K562 (cell line): ENCODE measurements at regions not wholly inside any gene's neighbourhood (a gene's known extent, or its start where the extent isn't known, plus 50 kb on each side); places are given as distances from the start of the nearest gene placed in this dataset.

ENCODE experiments used
- ATAC-seq: fragments of 200-7000 bp; cut with Tn5 transposase; 3 replicates; pipeline ENCODE4 v1.9.1; 2020; ENCODE audit warnings: moderate library complexity
- BruUV-seq: library from RNA; stranded (reverse); fragments of 400-500 nt; replicated peaks from 2 replicates; lab custom pipeline; 2021; lab: Mats Ljungman, UMichigan
- CTCF ChIA-PET: fragments of 300-600 bp; formaldehyde crosslinking; extraction: SDS; loops from one replicate; lab custom pipeline; 2021; ENCODE audit warnings: low intra/inter-chr PET ratio; lab: Yijun Ruan, JAX
- POLR2A ChIA-PET: fragments of 300-600, 350-650 bp; sonication (Branson Sonifier 250); formaldehyde crosslinking; extraction: SDS; loops from one replicate; lab custom pipeline; 2021; ENCODE audit warnings: antibody characterized with exemption, inconsistent platforms; lab: Yijun Ruan, JAX
- DNase-seq, 4 experiments: peaks; one replicate each; pipeline versions ENCODE4 v3.0.0 to v3.0.0-alpha.2; 2011 to 2018; ENCODE audit warnings: low spot score in 3 of 4, mixed read lengths in 3 of 4; ENCODE audit errors: extremely low read depth in 1 of 4
- FAIRE-seq: peaks from 2 replicates; lab custom pipeline; 2011; peaks lifted over from hg19 to GRCh38; lab: Jason Lieb, UNC
- H2AFZ ChIP-seq: 2 replicates; pipeline ENCODE4 v1.6.0; 2011; ENCODE audit warnings: low read depth, low read length, control low read depth, inconsistent platforms
- H3K27ac ChIP-seq: fragments of 200-600 bp; 3 replicates; pipeline ENCODE4 v1.8.0; 2011; ENCODE audit warnings: low read depth, mild to moderate bottlenecking, control low read depth, inconsistent platforms, low read length, moderate library complexity, mixed read lengths; ENCODE audit errors: extremely low read depth
- H3K27me3 ChIP-seq, 2 experiments: fragments of 300-600 bp in 1 of 2; 2 replicates in 1 of 2; 3 replicates in 1 of 2; pipeline versions ENCODE4 v1.6.0 to v1.8.0; 2011; ENCODE audit warnings: inconsistent platforms in 2 of 2, low read length in 2 of 2, mild to moderate bottlenecking in 1 of 2, mixed read lengths in 1 of 2, moderate library complexity in 1 of 2; ENCODE audit not compliant: control insufficient read depth in 2 of 2, insufficient read depth in 2 of 2
- H3K36me3 ChIP-seq: fragments of 300-600 bp; 3 replicates; pipeline ENCODE4 v1.8.0; 2011; ENCODE audit warnings: mild to moderate bottlenecking, low read length, inconsistent platforms; ENCODE audit not compliant: control insufficient read depth, insufficient read depth
- H3K4me1 ChIP-seq, 2 experiments: fragments of 200-600 bp in 1 of 2; replicated peaks in 1 of 2; 2 replicates in 1 of 2; 3 replicates in 1 of 2; pipeline versions ENCODE4 v1.5.1 to v1.8.0; 2011; ENCODE audit warnings: inconsistent platforms in 2 of 2, low read length in 2 of 2, mild to moderate bottlenecking in 1 of 2, mixed read lengths in 1 of 2, moderate library complexity in 1 of 2; ENCODE audit not compliant: control insufficient read depth in 2 of 2, insufficient read depth in 2 of 2
- H3K4me2 ChIP-seq: 2 replicates; pipeline ENCODE4 v1.6.1; 2011; ENCODE audit warnings: low read length, control low read depth, inconsistent platforms, mixed read lengths; ENCODE audit not compliant: insufficient read depth
- H3K4me3 ChIP-seq: fragments of 200-600 bp; sonication (generic), shearing (Covaris generic); 2 replicates; pipeline ENCODE4 v1.5.1; 2016; ENCODE audit warnings: control low read depth, inconsistent platforms
- H3K79me2 ChIP-seq: fragments of 200-600 bp; 3 replicates; pipeline ENCODE4 v1.8.0; 2011; ENCODE audit warnings: low read length, inconsistent platforms; ENCODE audit not compliant: control insufficient read depth, insufficient read depth
- H3K9ac ChIP-seq, 2 experiments: 2 replicates each; pipeline versions ENCODE4 v1.6.0 to v1.6.1; 2011; ENCODE audit warnings: low read depth in 2 of 2, low read length in 2 of 2, control low read depth in 1 of 2, inconsistent platforms in 1 of 2, mild to moderate bottlenecking in 1 of 2, mixed read lengths in 1 of 2; ENCODE audit not compliant: insufficient read depth in 1 of 2
- H3K9me1 ChIP-seq: one replicate; pipeline ENCODE4 v1.6.0; 2011; ENCODE audit warnings: inconsistent platforms, mild to moderate bottlenecking, low read length, moderate library complexity; ENCODE audit not compliant: control insufficient read depth, insufficient read depth
- H3K9me3 ChIP-seq: replicated peaks from 2 replicates; pipeline ENCODE4 v1.5.1; 2011; ENCODE audit warnings: low read depth, low read length, inconsistent platforms; ENCODE audit not compliant: control insufficient read depth, insufficient read depth
- H4K20me1 ChIP-seq: replicated peaks from 2 replicates; pipeline ENCODE4 v1.6.1; 2011; ENCODE audit warnings: low read length, inconsistent platforms, mixed read lengths; ENCODE audit not compliant: control insufficient read depth, insufficient read depth
- CBX3 ChIP-seq, 2 experiments: IDR thresholded peaks; 1 replicate in 1 of 2; 2 replicates in 1 of 2; pipeline ENCODE4 v1.6.1; 2012; ENCODE audit warnings: inconsistent platforms in 2 of 2, low read length in 2 of 2, borderline replicate concordance in 1 of 2, control low read depth in 1 of 2
- SLC30A9 ChIP-seq: fragments of 250-450 bp; sonication (Bioruptor Pico); IDR thresholded peaks from 2 replicates; pipeline ENCODE4 v1.8.0; 2022; ENCODE audit warnings: mild to moderate bottlenecking, moderate library complexity
- WGBS: fragments of 100-300 bp; shearing (Covaris generic); methylation state at CpG from one replicate; pipeline ENCODE4 v1.1.6; 2016; ENCODE audit warnings: low coverage, mixed read lengths; ENCODE audit not compliant: insufficient coverage; ENCODE audit errors: missing lambda C conversion rate; 5-methylcytosine and 5-hydroxymethylcytosine counted together
- in situ Hi-C: fragments of 300-500 bp; cut with MboI; formaldehyde crosslinking; loops from 4 replicates; pipeline ENCODE4 v1.15.0; 2018; ENCODE audit warnings: inconsistent platforms, mixed read lengths
- intact Hi-C: fragments of 100-400 bp; cut with micrococcal nuclease; formaldehyde crosslinking; loops from 2 replicates; pipeline ENCODE4 v1.14.2; 2022
- TF ChIP-seq, protein P1 (sequence below), 3 experiments: IDR thresholded peaks in 2 of 3; conservative IDR thresholded peaks in 1 of 3; 2 replicates each; pipeline ENCODE4 v1.5.1; 2011 to 2012; ENCODE audit warnings: low read length in 3 of 3, mild to moderate bottlenecking in 3 of 3, control low read depth in 2 of 3, improper control_type of control experiment in 1 of 3, inconsistent platforms in 1 of 3, low read depth in 1 of 3, mixed read lengths in 1 of 3, moderate library complexity in 1 of 3; ENCODE audit not compliant: insufficient read depth in 2 of 3

DNA sequence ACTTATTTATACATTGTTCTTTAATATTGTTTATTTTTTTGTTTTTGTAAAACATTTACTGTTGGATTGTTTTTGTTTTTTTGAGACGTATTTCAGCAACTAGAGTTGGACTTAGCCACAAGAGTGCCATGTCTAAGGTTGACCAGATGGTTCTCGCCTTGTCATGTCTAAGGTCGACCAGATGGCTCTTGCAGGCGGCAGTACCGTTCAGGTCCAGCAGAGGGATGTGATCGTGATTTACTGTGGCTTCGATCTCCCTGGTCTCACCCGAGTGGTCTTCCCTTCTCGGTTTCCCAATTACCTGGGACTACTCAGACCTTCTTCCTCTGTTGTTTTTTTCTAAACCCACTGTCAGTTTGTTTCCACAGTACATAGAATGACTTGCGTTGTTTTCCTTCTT lies 1438.6 kb downstream of the UQCRFS1 start:
- H3K4me2 ChIP-seq: no peak overlapping the region
- peaks cover 19% of the 10 kb centered on the region; the same call in 1 of the 3 replicates for H3K36me3 ChIP-seq
- WGBS: 91% methylated on average over 10 of the region's 10 CpGs
- no peaks in the 10 kb centered on the region for H3K79me2 ChIP-seq
- in situ Hi-C loops: no loop called here
- DNase-seq (peak in 3 of 4 experiments; percentile 19 to 42 (median 29)), FAIRE-seq (no peak), ATAC-seq (peak; percentile 25; the same call in 1 of the 3 replicates)
- no peaks in the 10 kb centered on the region for H3K27me3 ChIP-seq
- peak in 1 of 2 experiments; percentile 7; a peak in 1 of 3 replicates for TF ChIP-seq CBX3 (IDR thresholded peaks at IDR 0.05; ENCODE audit: borderline replicate concordance in 1 of 2, low read length in 2 of 2)
- TF ChIP-seq, protein P1, sequence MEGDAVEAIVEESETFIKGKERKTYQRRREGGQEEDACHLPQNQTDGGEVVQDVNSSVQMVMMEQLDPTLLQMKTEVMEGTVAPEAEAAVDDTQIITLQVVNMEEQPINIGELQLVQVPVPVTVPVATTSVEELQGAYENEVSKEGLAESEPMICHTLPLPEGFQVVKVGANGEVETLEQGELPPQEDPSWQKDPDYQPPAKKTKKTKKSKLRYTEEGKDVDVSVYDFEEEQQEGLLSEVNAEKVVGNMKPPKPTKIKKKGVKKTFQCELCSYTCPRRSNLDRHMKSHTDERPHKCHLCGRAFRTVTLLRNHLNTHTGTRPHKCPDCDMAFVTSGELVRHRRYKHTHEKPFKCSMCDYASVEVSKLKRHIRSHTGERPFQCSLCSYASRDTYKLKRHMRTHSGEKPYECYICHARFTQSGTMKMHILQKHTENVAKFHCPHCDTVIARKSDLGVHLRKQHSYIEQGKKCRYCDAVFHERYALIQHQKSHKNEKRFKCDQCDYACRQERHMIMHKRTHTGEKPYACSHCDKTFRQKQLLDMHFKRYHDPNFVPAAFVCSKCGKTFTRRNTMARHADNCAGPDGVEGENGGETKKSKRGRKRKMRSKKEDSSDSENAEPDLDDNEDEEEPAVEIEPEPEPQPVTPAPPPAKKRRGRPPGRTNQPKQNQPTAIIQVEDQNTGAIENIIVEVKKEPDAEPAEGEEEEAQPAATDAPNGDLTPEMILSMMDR (IDR thresholded peaks at IDR 0.05 in 2 of 3, conservative IDR thresholded peaks at IDR 0.05 in 1 of 3; ENCODE audit: insufficient read depth in 2 of 3, low read depth in 1 of 3, low read length in 3 of 3): peak in 2 of 3 experiments; percentile 14 to 41; a peak in 3 of 6 replicates
- TF ChIP-seq SLC30A9 (CRISPR knock-in tag): no peak
- no peak overlapping the region for H3K4me3 ChIP-seq
- H3K27ac ChIP-seq: no peak overlapping the region
- no TSS peak for BruUV-seq
- H4K20me1 ChIP-seq: no peaks in the 10 kb centered on the region
- POLR2A ChIA-PET: no interaction called here
- CTCF ChIA-PET: no interaction called here
- peaks cover 3% of the 10 kb centered on the region; the same call in 1 of the 2 replicates for H3K9me3 ChIP-seq
- no peak overlapping the region for H2AFZ ChIP-seq
- H3K9me1 ChIP-seq: no peaks in the 10 kb centered on the region
- intact Hi-C loops: no loop called here
- H3K9ac ChIP-seq: no peak overlapping the region
- H3K4me1 ChIP-seq: no peaks in the 10 kb centered on the region
